Urinary bladder (tissue), 3 donors: ENCODE measurements at regions not wholly inside any gene's neighbourhood (a gene's known extent, or its start where the extent isn't known, plus 50 kb on each side); places are given as distances from the start of the nearest gene placed in this dataset.
"Not testable (repeated sequence)": the region's sequence is repeated elsewhere in the genome, so short reads cannot be mapped to it uniquely, and the experiment has no call there.

Experiments
- DNase-seq: peaks from one replicate; pipeline ENCODE4 v3.0.0-alpha.2; 2015; ENCODE audit errors: extremely low spot score
- H3K27ac ChIP-seq: one replicate; pipeline ENCODE4 v1.5.1; 2013; ENCODE audit warnings: low read depth, mild to moderate bottlenecking, moderate library complexity
- H3K36me3 ChIP-seq: one replicate; pipeline ENCODE4 v1.6.1; 2013; ENCODE audit warnings: mild to moderate bottlenecking, moderate library complexity; ENCODE audit not compliant: insufficient read depth
- H3K4me1 ChIP-seq: one replicate; pipeline ENCODE4 v1.6.1; 2013; ENCODE audit warnings: mild to moderate bottlenecking, moderate library complexity; ENCODE audit not compliant: insufficient read depth
- H3K4me3 ChIP-seq: one replicate; pipeline ENCODE4 v1.5.1; 2013; ENCODE audit warnings: low read depth, low read length
- WGBS: extraction: QIAGEN DNeasy Blood & Tissue Kit; methylation state at CpG from one replicate; pipeline ENCODE4 v1.1.7; 2013; 5-methylcytosine and 5-hydroxymethylcytosine counted together
- donor health status: healthy with polysubstance abuse.
- donor health status: healthy.

- Histone ChIP-seq H3K4me3 (no peak overlapping the region), H3K4me1 (no peaks in the 10 kb centered on the region), H3K27ac (no peak overlapping the region), H3K36me3 (no peaks in the 10 kb centered on the region)
- 85% methylated on average over 3 of the region's 3 CpGs for WGBS
- DNase-seq = no peak
Observed at GRCh38 chr2:31725444-31725843, 144.7 kb upstream of the SRD5A2 start.

- Histone ChIP-seq H3K4me1 (no peaks in the 10 kb centered on the region), H3K36me3 (no peaks in the 10 kb centered on the region), H3K4me3 (no peak overlapping the region), H3K27ac (no peak overlapping the region)
- no peak for DNase-seq
Observed at GRCh38 chr2:31711737-31712136, 131.0 kb upstream of the SRD5A2 start.

GRCh38 chr2:31710121-31710520, 129.4 kb upstream of the SRD5A2 start:
- WGBS = 82% methylated on average over 2 of the region's 2 CpGs
- no peaks in the 10 kb centered on the region for H3K36me3 ChIP-seq
- no peak overlapping the region for H3K27ac ChIP-seq
- no peak for DNase-seq
- no peak overlapping the region for H3K4me3 ChIP-seq
- no peaks in the 10 kb centered on the region for H3K4me1 ChIP-seq

- Histone ChIP-seq H3K36me3 (no peaks in the 10 kb centered on the region), H3K27ac (no peak overlapping the region), H3K4me1 (peaks cover 1% of the 10 kb centered on the region), H3K4me3 (no peak overlapping the region)
- WGBS = 79% methylated on average over 3 of the region's 3 CpGs
- DNase-seq = no peak
Observed at GRCh38 chr2:31707992-31708391, 127.3 kb upstream of the SRD5A2 start.

- 36% methylated on average over 4 of the region's 4 CpGs for WGBS
- Histone ChIP-seq H3K27ac (no peak overlapping the region), H3K4me3 (no peak overlapping the region), H3K4me1 (peaks cover 1% of the 10 kb centered on the region), H3K36me3 (no peaks in the 10 kb centered on the region)
- no peak for DNase-seq
Observed at GRCh38 chr2:31704561-31705212, 123.9 kb upstream of the SRD5A2 start.

GRCh38 chr2:31703253-31703652, 122.5 kb upstream of the SRD5A2 start:
- peaks cover 1% of the 10 kb centered on the region for H3K4me1 ChIP-seq
- H3K4me3 ChIP-seq = no peak overlapping the region
- no peaks in the 10 kb centered on the region for H3K36me3 ChIP-seq
- DNase-seq = no peak
- no peak overlapping the region for H3K27ac ChIP-seq

- no peak for DNase-seq
- no peaks in the 10 kb centered on the region for H3K36me3 ChIP-seq
- H3K27ac ChIP-seq = no peak overlapping the region
- H3K4me3 ChIP-seq = no peak overlapping the region
- H3K4me1 ChIP-seq = no peaks in the 10 kb centered on the region
- 88% methylated on average over 1 of the region's 1 CpG for WGBS
Observed at GRCh38 chr2:31698722-31699121, 118.0 kb upstream of the SRD5A2 start.

GRCh38 chr2:31696068-31696467, 115.3 kb upstream of the SRD5A2 start:
- WGBS = 88% methylated on average over 1 of the region's 1 CpG
- Histone ChIP-seq H3K4me3 (no peak overlapping the region), H3K4me1 (no peaks in the 10 kb centered on the region)

GRCh38 chr2:31694444-31694843, 113.7 kb upstream of the SRD5A2 start:
- H3K4me1 ChIP-seq = no peaks in the 10 kb centered on the region
- no peak overlapping the region for H3K27ac ChIP-seq
- no peak for DNase-seq
- 53% methylated on average over 3 of the region's 3 CpGs for WGBS
- no peaks in the 10 kb centered on the region for H3K36me3 ChIP-seq
- H3K4me3 ChIP-seq = no peak overlapping the region

More at GRCh38 chr2:31696068-31696467, 115.3 kb upstream of the SRD5A2 start:
- no peaks in the 10 kb centered on the region for H3K36me3 ChIP-seq
- no peak overlapping the region for H3K27ac ChIP-seq
- DNase-seq = no peak

GRCh38 chr2:31693882-31694281, 113.1 kb upstream of the SRD5A2 start:
- WGBS = 82% methylated on average over 3 of the region's 3 CpGs
- Histone ChIP-seq H3K27ac (no peak overlapping the region), H3K4me3 (no peak overlapping the region), H3K36me3 (no peaks in the 10 kb centered on the region), H3K4me1 (no peaks in the 10 kb centered on the region)
- DNase-seq = no peak

- H3K27ac ChIP-seq = no peak overlapping the region
- H3K4me3 ChIP-seq = no peak overlapping the region
- H3K36me3 ChIP-seq = no peaks in the 10 kb centered on the region
- no peaks in the 10 kb centered on the region for H3K4me1 ChIP-seq
- WGBS = 36% methylated on average over 4 of the region's 4 CpGs
- DNase-seq = no peak
Observed at GRCh38 chr2:31688282-31688681, 107.5 kb upstream of the SRD5A2 start.

GRCh38 chr2:31683506-31683905, 102.8 kb upstream of the SRD5A2 start:
- H3K36me3 ChIP-seq, H3K4me3 ChIP-seq, DNase-seq, H3K27ac ChIP-seq, H3K4me1 ChIP-seq: not testable (repeated sequence)
- 51% methylated on average over 4 of the region's 4 CpGs for WGBS

GRCh38 chr2:31675485-31675901, 94.8 kb upstream of the SRD5A2 start:
- no peaks in the 10 kb centered on the region for H3K36me3 ChIP-seq
- no peak overlapping the region for H3K4me3 ChIP-seq
- no peak for DNase-seq
- 46% methylated on average over 3 of the region's 3 CpGs for WGBS
- H3K27ac ChIP-seq = no peak overlapping the region
- H3K4me1 ChIP-seq = no peaks in the 10 kb centered on the region

GRCh38 chr2:31674446-31674845, 93.7 kb upstream of the SRD5A2 start:
- WGBS = 79% methylated on average over 2 of the region's 2 CpGs
- H3K4me1 ChIP-seq = no peaks in the 10 kb centered on the region

GRCh38 chr2:31666878-31667277, 86.1 kb upstream of the SRD5A2 start:
- WGBS = 55% methylated on average over 1 of the region's 1 CpG
- no peak overlapping the region for H3K27ac ChIP-seq

More at GRCh38 chr2:31674446-31674845, 93.7 kb upstream of the SRD5A2 start:
- H3K4me3 ChIP-seq = no peak overlapping the region
- DNase-seq = no peak
- no peak overlapping the region for H3K27ac ChIP-seq
- H3K36me3 ChIP-seq = no peaks in the 10 kb centered on the region

More at GRCh38 chr2:31666878-31667277, 86.1 kb upstream of the SRD5A2 start:
- Histone ChIP-seq H3K4me1 (no peaks in the 10 kb centered on the region), H3K4me3 (no peak overlapping the region), H3K36me3 (no peaks in the 10 kb centered on the region)
- no peak for DNase-seq
